Activated CD8-positive, alpha-beta memory T cell treated with anti-CD3 and anti-CD28 coated beads, Interleukin-2, amount 50 U/mL, for 48 hours (primary cell): ENCODE measurements at regions not wholly inside any gene's neighbourhood (a gene's known extent, or its start where the extent isn't known, plus 50 kb on each side); places are given as distances from the start of the nearest gene placed in this dataset.

Experiments used
- DNase-seq: peaks from one replicate; pipeline ENCODE4 v3.0.0-alpha.2; 2020

DNA sequence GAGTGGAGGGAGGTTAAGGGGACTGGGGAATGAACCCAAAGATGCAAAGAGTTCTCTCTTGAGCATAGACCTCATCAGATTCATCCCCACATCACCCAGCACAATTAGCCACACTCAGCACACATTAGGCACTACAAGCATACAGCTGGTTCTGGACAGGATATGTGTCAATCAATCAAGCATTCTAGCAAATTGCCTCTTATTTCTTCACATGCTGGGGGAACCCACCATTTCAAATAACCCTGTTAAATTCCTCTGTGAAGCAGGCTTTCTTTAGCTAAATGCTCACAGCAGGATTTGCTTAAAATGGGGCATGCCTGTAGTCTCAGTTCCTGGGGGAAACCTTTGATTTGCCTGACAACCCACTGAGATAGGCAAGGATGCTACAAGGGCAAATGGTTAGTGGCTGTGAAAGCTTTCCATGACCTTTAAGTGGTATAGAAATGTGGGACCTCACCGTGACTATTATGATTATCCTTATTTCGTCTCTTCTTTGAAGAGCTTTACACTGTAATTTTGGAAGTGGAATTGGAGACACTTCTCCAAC lies 193.4 kb upstream of the ZMIZ1 start:
- no peak for DNase-seq

DNA sequence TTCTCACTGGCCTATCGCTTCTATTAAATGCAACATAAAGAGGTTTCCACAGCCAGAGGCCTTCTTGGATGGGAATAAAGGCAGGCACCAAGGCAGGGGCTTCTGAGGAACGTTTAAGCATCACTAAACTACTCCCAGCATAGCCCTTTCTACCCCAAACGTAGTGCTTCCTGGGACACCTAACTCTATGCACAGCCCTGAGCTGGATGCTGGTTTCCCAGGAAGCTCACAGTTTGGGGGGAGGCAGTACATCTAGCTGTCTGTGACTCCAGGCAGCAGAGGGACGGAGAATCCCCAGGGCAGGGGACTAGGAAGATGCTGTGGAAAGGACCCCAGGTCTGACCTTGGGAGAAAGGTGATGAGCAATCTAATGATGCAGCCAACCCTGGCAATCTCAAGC lies 192.8 kb upstream of the ZMIZ1 start:
- DNase-seq: peak; percentile 10

GRCh38 chr10:78876449-78876848 lies 192.3 kb upstream of the ZMIZ1 start:
- DNase-seq: no peak

DNA sequence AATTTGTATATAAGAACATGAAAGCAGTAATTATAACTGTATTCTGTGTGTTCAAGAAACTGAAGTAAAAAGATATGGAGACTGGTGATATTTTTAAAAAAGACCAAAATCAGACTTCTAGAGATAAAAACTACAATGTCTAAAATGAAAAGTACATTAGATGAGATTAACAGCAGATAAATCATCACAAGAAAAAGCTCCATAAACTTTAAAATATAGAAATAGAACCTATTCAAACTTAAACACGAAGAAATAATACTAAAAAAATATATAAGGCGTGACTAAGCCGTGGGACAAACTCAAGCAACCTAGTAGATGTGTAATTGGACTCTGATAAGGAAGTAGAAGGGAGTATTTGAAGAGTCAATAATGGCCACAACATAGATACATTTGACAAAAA lies 189.1 kb upstream of the ZMIZ1 start:
- DNase-seq: no peak

DNA sequence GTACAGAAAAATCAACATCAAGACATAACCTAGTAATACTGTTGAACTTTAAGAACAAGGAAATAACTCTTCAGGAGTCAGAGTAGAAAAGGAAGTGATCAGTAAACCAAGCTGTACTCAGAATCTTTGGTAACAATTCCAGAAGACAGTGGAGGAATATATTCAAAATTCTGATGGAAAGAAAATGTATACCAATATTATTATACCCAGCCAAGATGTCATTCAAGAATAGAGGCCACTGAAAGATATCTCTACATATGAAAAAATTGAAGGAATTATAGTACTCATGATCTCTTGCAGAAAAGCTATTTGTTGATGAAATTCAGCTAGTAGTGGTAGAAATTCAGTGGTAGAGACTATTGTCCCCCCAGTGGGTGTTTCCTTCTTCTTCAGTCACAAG lies 182.6 kb upstream of the ZMIZ1 start:
- no peak for DNase-seq

DNA sequence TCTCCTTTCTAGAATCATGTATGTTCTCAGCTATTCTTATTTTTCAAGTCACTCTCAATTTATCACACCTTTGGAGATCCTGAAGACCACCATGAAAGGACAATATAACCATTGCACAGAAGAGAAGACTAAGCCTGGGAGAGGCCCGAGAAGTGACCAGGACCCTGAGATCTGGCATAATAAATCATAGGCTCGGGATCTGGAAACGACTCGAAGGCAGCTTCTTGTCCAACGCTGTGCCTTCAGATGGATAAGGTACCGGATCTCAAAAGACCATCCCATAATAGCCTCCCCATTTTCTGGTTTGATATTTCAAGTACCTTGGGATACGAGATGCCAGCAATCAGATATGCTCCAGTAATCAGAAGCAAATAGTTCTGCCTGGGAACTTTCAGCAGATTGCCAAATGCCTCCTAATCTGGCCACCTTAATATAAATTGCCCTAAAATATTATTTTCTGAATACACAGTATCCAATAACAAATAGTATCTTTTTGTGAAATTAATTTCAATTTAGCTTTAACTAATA lies 179.2 kb upstream of the ZMIZ1 start:
- DNase-seq: no peak

DNA sequence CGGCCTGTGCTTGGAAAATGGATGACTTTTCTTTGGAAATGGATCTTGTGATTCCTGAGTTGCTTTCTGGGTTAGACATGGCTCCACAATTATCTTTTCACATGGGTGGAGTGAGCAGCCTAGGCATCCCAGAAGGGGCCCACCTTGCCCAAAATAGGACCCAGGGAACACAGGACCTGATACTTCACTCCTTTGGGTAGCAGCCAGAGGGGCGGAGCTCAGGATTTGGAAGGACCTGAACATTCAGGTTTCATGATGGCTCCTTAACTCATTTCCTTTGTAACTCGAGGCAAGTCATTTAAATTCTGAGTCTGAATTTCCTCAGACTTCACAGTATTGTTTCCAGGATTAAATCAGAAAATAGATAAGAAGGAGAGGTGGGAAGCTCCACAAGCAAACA lies 178.3 kb upstream of the ZMIZ1 start:
- DNase-seq: peak; percentile 8

- peak; percentile 0 for DNase-seq
These were observed 177.0 kb upstream of the ZMIZ1 start for GRCh38 chr10:78891741-78892140.

GRCh38 chr10:78892338-78893176 lies 176.2 kb upstream of the ZMIZ1 start:
- DNase-seq: peak; percentile 33

DNA sequence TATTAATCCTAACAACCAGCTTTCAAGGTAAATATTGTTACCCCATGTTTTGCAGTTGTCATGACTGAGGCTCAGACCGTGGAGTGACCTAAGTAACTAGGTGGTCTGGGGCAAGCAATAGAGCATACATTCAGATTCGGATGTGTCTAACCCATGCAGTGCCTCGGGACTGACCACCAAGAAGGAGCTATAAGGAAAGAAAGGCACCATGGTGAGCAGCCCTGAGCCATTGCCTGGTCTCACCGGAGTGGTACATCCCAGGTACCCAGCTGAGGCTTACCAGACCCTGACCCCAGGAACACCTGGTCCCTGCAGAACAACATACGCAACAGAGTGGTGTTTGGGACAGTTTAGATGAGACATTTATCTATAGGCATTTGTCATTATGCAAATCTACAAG lies 175.5 kb upstream of the ZMIZ1 start:
- DNase-seq: peak; percentile 34

GRCh38 chr10:78894089-78894840 lies 174.5 kb upstream of the ZMIZ1 start:
- DNase-seq: peak; percentile 39

DNA sequence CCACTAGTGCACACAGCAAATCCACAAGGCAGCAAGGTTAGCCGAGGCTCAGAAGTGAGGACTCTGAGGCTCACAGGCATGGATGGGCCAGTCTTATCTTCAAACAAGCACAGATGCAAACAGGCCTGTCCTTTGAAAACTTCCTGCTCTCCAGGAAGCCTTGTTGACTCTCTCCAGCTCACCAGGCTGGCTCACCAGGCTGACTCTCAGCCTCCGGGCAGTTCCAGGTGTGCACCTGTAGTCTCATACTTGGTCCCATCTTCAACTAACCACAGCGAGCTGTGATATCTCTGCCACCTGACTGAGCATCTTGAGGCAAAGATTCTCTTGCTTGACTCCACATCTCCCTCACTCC lies 173.9 kb upstream of the ZMIZ1 start:
- DNase-seq: no peak

GRCh38 chr10:78895469-78895868 lies 173.3 kb upstream of the ZMIZ1 start:
- peak; percentile 33 for DNase-seq

GRCh38 chr10:78896159-78896928 lies 172.4 kb upstream of the ZMIZ1 start:
- peak; percentile 32 for DNase-seq

- DNase-seq: peak; percentile 22
These were observed 170.2 kb upstream of the ZMIZ1 start for GRCh38 chr10:78898341-78899097.

DNA sequence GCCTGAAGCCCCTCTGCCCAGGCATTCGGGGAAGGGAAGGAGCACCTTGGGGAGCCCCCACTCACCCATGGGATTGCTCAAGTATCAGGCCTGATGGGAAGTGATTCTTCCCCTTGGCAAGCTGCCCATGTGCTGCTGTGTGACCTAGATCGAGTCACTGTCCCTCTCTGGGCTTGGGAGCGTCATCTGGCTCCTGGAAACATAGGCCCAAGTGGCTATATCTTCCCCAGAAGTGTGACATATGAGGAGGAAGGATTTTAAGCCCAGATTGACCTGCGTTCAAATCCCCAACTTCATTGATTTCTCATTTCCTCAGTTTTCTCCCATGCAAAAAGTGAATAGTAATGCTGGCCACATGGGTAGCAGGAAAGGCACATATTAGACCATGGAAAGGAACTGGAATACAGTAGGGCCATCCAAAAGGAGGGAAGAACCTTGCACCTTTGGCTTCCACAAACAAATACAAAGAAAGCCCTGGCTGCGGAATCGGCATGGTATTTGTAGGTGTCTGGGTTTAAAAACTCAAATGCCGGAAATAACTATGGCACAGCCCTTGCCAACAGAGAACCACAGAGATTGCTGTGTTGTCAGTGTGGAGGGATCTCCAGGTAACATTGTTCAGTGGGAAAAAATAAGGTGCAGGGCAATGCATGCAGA lies 169.5 kb upstream of the ZMIZ1 start:
- DNase-seq: peak; percentile 36

DNA sequence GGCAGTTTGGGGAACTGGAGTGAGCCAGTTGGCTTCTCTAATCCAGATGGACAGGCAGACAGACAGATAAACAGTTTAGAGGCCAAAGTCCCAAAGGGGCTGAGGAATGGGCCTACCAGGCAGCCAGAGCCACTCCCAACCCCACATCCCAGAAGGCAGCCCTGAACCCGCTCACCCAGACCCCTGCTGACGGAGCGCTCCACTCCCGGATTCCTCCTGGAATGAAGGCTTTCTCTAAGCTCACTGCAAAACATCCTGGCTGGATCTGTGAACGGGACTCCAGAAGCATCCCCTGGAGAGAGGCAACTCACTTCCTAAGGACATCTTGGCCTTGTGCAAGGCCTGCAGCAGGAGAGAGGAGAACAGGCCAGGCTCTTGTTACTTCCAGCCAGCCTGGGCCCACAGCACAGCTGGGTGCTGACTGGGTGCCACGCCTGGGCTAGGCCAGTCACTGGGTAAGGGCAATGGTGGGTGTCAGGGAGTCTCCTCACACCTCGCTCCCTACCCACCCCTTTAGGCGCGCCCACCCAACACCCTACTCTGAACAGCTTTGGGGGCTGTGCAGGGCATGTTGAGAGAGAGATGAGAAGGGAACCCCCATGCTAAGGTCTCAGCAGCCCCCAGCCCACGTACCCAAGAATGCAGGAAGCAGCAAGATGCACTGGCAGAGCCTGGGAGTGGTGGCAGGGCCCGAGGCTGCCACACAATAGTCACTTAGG lies 168.6 kb upstream of the ZMIZ1 start:
- DNase-seq: peak; percentile 23

DNA sequence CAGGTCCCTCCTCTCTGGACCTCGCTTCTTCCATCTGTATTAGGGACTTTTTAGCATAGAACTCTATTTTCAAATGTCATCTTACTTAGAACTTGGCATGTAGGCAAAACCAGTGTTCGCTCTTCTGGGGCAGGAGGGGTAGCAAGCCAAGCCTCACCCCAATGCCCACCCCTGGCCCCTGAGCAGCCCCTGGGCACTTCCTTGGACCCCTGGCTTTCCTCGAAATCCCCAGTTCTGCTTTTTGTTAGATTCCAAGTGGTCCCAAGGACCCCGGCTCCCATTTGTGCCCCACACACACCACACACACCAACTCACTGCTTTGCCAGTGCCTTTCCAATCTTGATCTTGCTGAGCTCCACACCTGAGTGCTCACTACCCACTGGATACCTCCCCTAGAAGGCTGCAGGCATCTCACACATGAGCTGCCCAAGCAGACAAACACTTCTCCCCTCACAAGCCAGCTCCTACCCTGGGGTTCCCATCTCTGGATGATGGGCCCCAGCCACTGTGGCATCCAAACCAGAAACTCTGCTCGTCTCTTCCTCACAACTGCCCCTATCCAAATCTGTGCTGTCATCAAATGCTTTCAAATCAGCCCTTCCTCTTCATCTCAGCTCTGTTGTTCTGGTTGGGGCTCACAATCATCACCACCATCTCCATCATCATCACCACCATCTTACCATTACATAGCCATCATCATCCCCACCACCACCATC lies 167.9 kb upstream of the ZMIZ1 start:
- peak; percentile 13 for DNase-seq

GRCh38 chr10:78901694-78902093 lies 167.1 kb upstream of the ZMIZ1 start:
- DNase-seq: no peak

DNA sequence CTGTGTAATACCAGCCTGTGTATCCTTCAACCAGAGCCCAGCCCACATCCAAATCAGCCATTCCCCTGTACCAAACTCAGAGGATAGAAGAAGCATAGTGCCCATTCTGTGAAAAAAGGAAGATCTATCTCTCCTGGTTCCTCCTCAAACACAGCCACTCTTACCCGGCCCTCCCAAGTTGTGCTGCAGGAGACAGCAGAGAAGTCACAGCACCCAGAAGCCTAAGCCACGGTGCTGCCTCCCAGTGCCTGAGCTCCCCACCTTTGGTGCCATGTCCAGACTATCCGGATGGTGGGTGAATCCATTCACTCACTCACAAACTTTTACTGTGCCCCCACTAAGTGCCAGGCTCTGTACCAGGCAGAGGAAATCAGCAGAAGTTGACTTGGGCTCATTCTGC lies 166.0 kb upstream of the ZMIZ1 start:
- DNase-seq: peak; percentile 7
